SU-DHL-6 (cell line): ENCODE measurements at regions not wholly inside any gene's neighbourhood (a gene's known extent, or its start where the extent isn't known, plus 50 kb on each side); places are given as distances from the start of the nearest gene placed in this dataset.

ENCODE experiments used
- H2AFZ ChIP-seq: fragments of 200-600 bp; sonication (generic); 2 replicates; pipeline ENCODE4 v1.6.1; 2014; ENCODE audit warnings: low read depth, mild to moderate bottlenecking, moderate library complexity, mixed read lengths, antibody characterized with exemption, low read length; ENCODE audit not compliant: severe bottlenecking
- H3F3A ChIP-seq: fragments of 200-600 bp; shearing (Covaris generic); 2 replicates; pipeline ENCODE4 v1.6.0; 2016; ENCODE audit warnings: antibody characterized with exemption, mild to moderate bottlenecking; ENCODE audit not compliant: insufficient read depth
- H3K27ac ChIP-seq: fragments of 200-600 bp; sonication (generic); 2 replicates; pipeline ENCODE4 v1.5.1; 2016; ENCODE audit warnings: low read depth, mild to moderate bottlenecking, low read length, moderate library complexity, mixed read lengths
- H3K27me3 ChIP-seq: fragments of 200-600 bp; sonication (generic), shearing (Covaris generic); 2 replicates; pipeline ENCODE4 v1.6.0; 2014; ENCODE audit warnings: mild to moderate bottlenecking, low read length
- H3K36me3 ChIP-seq: fragments of 200-600 bp; sonication (generic); 2 replicates; pipeline ENCODE4 v1.6.1; 2014; ENCODE audit warnings: mild to moderate bottlenecking, low read length, mixed read lengths
- H3K4me2 ChIP-seq: fragments of 300-600, 200-600 bp; shearing (Covaris generic), sonication (generic); 2 replicates; pipeline ENCODE4 v1.6.0; 2014; ENCODE audit warnings: low read length, low read depth, mild to moderate bottlenecking; ENCODE audit not compliant: poor library complexity, severe bottlenecking
- H3K4me3 ChIP-seq: fragments of 200-600 bp; sonication (generic); 2 replicates; pipeline ENCODE4 v1.5.1; 2014; ENCODE audit warnings: antibody characterized with exemption, low read length, mild to moderate bottlenecking, mixed read lengths; ENCODE audit not compliant: insufficient read depth, poor library complexity, severe bottlenecking
- H3K79me2 ChIP-seq: fragments of 200-600 bp; sonication (generic); 2 replicates; pipeline ENCODE4 v1.6.1; 2014; ENCODE audit warnings: mild to moderate bottlenecking, low read length, moderate library complexity; ENCODE audit not compliant: insufficient read depth
- H3K9ac ChIP-seq: fragments of 200-600 bp; sonication (generic); 2 replicates; pipeline ENCODE4 v1.7.0; 2014; ENCODE audit warnings: mild to moderate bottlenecking, low read length
- H3K9me2 ChIP-seq: fragments of 200-600 bp; sonication (generic); replicated peaks from 2 replicates; pipeline ENCODE4 v1.6.1; 2014; ENCODE audit warnings: low read length; ENCODE audit not compliant: insufficient read depth
- H3K9me3 ChIP-seq: fragments of 200-600 bp; sonication (generic); 2 replicates; pipeline ENCODE4 v1.6.1; 2014; ENCODE audit warnings: low read length, mixed read lengths; ENCODE audit not compliant: insufficient read depth
- H4K20me1 ChIP-seq: fragments of 200-600 bp; sonication (generic); 2 replicates; pipeline ENCODE4 v1.6.1; 2014; ENCODE audit warnings: low read depth, mild to moderate bottlenecking, antibody characterized with exemption, low read length, moderate library complexity, mixed read lengths
- CTCF ChIP-seq: fragments of 200-600 bp; sonication (generic); IDR thresholded peaks from one replicate; pipeline ENCODE4 v1.5.1; 2017; ENCODE audit warnings: antibody characterized with exemption, mild to moderate bottlenecking, low read length, moderate library complexity; ENCODE audit not compliant: insufficient read depth, poor library complexity, severe bottlenecking
- EZH2phosphoT487 ChIP-seq: fragments of 200-600 bp; sonication (generic), shearing (Covaris generic); conservative IDR thresholded peaks from 2 replicates; pipeline ENCODE4 v1.6.1; 2018; ENCODE audit warnings: mild to moderate bottlenecking, antibody characterized with exemption, low read length, moderate library complexity, mixed read lengths

DNA sequence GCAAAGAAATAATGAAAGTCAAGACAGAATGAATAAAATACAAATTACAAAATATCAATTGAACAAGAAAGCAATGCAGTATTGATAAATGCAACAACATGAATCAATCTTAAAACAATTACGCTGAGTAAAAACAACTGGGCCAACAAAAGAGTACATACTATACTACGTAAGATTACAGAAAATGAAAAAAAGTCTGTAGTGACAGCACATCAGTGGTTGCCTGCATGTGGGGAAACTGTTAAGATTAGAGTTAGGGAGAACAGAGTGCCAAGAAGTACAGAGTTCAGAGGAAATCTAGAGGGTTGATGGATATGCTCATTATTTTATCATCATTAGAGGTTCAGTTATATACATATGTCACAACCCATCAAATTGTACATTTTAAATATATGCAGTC, 706.6 kb upstream of the ACO1 start:
- Histone ChIP-seq H3K27ac (no peak overlapping the region), H3K9me2 (no peaks in the 10 kb centered on the region), H3K27me3 (0 out of 2 replicates have a peak, but pooled peaks cover 4% of the 10 kb centered on the region), H3K4me2 (no peak overlapping the region), H3F3A (no peaks in the 10 kb centered on the region), H3K9ac (no peak overlapping the region), H3K36me3 (no peaks in the 10 kb centered on the region), H3K9me3 (no peaks in the 10 kb centered on the region), H3K79me2 (no peaks in the 10 kb centered on the region), H4K20me1 (no peaks in the 10 kb centered on the region), H3K4me3 (no peak overlapping the region), H2AFZ (no peak overlapping the region)
- no peak for TF ChIP-seq CTCF
- no peak for TF ChIP-seq EZH2phosphoT487

GRCh38 chr9:31683116-31683515, 701.3 kb upstream of the ACO1 start:
- Histone ChIP-seq H3K9me3 (no peaks in the 10 kb centered on the region), H3K79me2 (no peaks in the 10 kb centered on the region), H3F3A (no peaks in the 10 kb centered on the region), H3K27ac (no peak overlapping the region), H3K9ac (no peak overlapping the region), H3K4me3 (no peak overlapping the region), H3K27me3 (no peaks in the 10 kb centered on the region), H3K9me2 (no peaks in the 10 kb centered on the region), H3K36me3 (no peaks in the 10 kb centered on the region), H2AFZ (no peak overlapping the region), H4K20me1 (no peaks in the 10 kb centered on the region), H3K4me2 (no peak overlapping the region)
- TF ChIP-seq CTCF (no peak), EZH2phosphoT487 (no peak)

- Histone ChIP-seq H3K4me3 (no peak overlapping the region), H3F3A (no peaks in the 10 kb centered on the region), H3K79me2 (no peaks in the 10 kb centered on the region), H3K27ac (no peak overlapping the region), H3K9me2 (no peaks in the 10 kb centered on the region), H4K20me1 (no peaks in the 10 kb centered on the region), H3K36me3 (no peaks in the 10 kb centered on the region), H2AFZ (no peak overlapping the region), H3K9me3 (no peaks in the 10 kb centered on the region), H3K27me3 (no peaks in the 10 kb centered on the region), H3K4me2 (no peak overlapping the region), H3K9ac (no peak overlapping the region)
- TF ChIP-seq CTCF (no peak), EZH2phosphoT487 (no peak)
These were observed 686.5 kb upstream of the ACO1 start for GRCh38 chr9:31697956-31698355.
